ENCODE measurements at regions not wholly inside any gene's neighbourhood (a gene's known extent, or its start where the extent isn't known, plus 50 kb on each side); places are given as distances from the start of the nearest gene placed in this dataset.

GRCh38 chr9:119810645-119811429, 441.6 kb upstream of the BRINP1 start:
- no peak for DNase-seq

DNA sequence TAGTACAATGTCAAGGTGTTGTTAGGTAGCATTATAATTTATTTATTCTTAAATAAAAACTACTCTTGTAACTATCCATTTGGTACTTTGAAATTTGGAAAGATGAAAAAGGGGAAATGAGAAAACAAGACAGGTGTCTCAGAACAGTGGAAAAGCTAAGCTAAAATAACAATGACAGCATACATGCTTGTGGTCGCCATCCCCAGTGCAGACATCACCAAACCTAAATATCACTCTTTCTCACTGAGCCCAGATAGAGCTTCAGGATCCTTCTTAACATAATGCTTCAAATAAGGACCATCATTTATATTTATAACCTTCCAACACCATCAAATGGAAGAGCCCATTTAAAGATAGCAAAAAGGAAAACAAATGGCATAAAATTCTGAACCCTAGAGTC, 434.4 kb upstream of the BRINP1 start:
- no peak for DNase-seq

- no peak for DNase-seq
Observed at GRCh38 chr9:119802621-119803020, 433.4 kb upstream of the BRINP1 start.

DNA sequence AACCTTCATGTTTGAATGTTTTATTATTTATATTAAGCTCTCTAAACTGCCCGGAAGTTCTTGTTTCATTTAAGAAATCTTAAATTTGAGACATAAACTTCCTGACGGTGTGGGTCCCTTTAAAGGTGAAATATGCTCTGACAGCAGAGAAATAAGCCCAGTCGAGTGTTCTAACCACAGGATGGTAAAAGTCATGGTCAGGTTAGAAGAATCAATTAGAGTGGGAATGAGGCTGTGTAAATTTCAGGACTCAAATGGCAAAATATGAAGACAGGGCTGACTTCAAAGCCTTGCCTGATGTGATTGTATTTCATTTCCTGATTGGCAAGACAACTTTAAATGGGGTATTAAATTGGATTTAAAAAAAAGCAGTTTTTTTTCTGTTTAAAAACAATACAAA, 432.9 kb upstream of the BRINP1 start:
- DNase-seq = no peak

DNA sequence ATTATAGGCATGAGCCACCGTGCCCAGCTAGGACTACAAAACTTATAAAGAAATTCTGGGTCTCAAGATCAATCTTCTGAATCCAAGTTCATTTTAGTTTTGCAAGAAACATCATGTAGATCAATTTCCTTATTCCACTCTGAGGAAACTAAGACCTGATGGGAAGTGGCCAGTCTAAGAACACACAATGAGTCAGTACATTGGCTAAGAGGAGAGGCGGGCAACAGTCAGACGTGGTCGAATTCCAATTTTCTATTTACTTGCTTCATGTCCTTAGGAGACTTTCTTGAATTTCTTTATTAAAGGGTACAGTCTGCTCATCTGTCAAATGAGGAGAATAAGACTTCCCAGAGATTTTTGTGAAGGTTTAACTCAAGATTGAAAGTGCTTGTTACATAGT, 432.1 kb upstream of the BRINP1 start:
- DNase-seq = no peak

DNA sequence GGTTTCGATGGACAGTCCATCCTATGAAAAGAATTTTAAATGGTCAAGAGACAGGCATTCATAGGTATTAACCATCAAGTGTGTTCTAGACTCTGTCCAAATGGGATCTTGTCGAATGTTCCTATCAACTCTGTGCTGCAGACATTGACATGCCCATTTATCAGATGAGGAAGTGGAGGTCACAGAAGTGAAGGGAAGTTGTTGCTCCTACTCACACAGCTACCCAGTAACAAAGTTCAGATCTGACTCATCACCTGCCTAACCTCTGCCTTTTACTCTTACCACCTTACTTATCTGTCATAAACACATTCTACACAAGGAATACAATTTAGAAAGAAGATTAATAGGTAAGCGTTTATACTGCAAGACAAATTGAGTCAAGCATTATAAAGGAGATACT, 426.2 kb upstream of the BRINP1 start:
- no peak for DNase-seq

DNA sequence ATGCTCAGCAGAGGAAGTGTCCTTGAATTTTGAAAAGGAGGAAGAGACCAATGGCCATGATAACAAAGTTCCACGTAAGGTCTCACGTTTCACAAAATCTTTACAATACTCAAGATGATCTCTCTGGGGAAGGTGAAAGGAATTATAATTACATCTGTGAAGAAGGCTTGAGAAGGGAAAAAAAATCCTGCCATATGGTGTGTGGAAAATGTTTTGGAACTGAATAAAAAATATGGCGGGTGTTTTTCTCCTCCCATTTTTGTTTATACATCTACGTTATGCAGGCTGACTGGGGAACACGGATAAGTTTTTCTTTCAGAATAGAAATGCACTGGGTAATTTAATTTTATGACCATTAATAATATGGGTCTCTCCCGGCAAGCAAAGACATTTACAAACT, 425.6 kb upstream of the BRINP1 start:
- no peak for DNase-seq

DNA sequence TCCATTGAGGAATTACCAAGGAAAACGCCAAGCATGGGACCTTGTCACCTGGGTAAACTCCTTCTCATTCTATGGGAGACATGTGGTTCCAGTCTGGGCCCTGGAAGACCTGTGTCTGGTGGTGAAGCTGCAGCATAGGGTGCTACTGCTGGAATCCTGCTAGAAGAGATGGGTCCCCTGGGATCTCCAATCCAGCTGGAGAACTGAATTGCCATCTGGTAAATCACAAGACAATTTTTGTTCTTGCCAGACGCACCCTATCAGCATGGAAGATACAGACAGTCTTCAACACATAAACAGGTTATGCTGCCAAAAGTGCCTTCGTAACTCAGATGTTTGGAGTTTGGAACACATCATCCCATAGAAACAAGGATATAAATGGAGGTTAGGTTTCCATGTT, 424.0 kb upstream of the BRINP1 start:
- DNase-seq = no peak

GRCh38 chr9:119792242-119792641, 423.0 kb upstream of the BRINP1 start:
- DNase-seq = no peak

DNA sequence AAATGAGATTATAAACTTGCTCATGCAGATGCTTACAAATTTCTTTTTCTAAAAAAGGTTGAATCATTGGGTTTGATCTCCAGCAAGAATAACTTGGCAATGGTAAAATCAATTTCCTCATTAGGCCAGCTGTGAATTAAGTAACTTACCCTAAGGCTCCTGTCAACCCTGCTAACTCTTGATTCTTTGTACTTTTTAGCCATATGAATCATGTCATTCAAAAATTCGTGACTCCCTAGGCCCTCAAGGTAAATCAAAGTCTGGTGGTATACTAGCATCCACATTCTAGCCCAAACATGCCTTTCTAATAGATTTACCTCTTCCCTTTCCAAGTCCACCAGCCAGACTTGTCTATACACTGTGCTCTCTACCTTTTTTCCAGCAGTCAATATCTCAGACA, 420.8 kb upstream of the BRINP1 start:
- DNase-seq = no peak

GRCh38 chr9:119788921-119789320, 419.7 kb upstream of the BRINP1 start:
- no peak for DNase-seq

DNA sequence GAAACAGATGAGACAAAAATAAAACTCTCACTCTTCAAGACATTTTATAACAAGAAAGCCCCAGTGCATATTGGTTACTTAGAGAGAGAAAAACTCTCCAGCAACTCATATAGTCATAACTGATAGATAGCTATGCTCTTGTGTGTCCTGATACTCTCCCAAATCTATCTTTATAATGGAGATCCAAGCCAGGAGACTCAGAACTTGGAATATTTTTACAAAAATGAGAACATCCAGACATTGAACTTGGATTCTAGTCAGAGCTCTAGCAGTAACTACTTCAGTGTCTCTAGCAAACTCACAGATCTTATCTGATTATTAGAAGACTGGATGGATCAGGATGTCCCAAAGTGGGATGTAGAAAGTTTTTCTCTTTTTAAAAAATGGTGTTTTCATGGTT, 412.7 kb upstream of the BRINP1 start:
- DNase-seq = no peak

- DNase-seq = no peak
Observed at GRCh38 chr9:119775410-119775809, 406.2 kb upstream of the BRINP1 start.

GRCh38 chr9:119773823-119774222, 404.6 kb upstream of the BRINP1 start:
- no peak for DNase-seq

DNA sequence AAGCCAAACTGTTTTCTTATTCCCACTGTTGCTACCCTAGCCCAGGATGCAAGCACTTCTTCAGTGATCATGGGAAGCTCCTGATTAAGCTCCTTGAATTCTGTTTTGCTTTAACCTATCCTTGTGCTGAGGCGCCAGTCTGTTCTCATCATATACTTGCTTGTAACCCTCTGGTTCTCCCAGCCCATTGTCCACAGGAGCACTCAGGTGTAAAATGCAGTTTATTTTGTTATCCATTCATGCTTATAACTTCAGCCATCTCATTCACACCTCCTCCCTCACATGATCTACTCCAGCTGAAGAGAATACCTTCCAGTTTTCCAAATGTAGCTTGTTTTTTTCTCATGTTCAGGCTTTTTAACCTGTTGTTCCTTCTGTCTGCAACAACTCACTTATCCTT, 402.1 kb upstream of the BRINP1 start:
- no peak for DNase-seq

GRCh38 chr9:119768266-119768665, 399.0 kb upstream of the BRINP1 start:
- no peak for DNase-seq

- no peak for DNase-seq
Observed at GRCh38 chr9:119765632-119766175, 396.5 kb upstream of the BRINP1 start.

DNA sequence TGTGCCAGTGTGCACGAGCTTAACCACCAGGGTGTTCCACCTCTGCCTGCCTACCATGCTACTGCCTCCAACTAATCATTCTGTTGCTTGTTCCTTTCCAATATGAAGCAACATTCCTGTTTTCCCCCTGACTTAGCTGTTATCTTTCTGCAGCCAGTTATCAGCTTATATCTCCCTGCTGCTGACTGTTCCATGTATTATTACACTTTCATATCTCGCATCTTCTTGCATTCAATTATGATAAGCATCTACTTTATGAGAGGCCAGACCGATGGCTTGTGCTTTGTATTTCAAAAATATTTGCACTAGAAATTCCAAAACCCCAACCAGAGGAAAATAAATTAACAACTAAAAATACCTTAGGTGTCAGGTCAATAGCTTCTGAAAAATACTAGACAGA, 394.0 kb upstream of the BRINP1 start:
- no peak for DNase-seq

DNA sequence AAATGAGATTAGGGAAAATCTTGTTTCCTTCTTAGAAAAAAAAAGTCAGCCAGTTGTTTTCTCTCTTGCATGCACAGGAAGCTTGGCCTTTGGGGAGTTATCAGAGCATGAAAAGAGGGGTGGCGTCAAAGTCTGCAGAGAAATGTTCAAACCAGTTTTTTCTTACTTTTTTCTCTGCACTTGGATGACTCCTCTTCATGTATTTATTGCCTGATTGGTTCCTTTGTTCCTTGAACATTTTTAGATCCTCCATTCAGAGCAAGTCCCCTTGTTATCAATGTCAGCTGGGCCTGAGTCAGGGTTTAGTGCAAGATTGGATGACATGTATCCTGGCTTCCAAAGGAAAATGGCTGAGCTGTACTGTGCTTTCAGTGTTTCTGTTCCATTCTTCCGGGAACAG, 392.6 kb upstream of the BRINP1 start:
- no peak for DNase-seq

DNA sequence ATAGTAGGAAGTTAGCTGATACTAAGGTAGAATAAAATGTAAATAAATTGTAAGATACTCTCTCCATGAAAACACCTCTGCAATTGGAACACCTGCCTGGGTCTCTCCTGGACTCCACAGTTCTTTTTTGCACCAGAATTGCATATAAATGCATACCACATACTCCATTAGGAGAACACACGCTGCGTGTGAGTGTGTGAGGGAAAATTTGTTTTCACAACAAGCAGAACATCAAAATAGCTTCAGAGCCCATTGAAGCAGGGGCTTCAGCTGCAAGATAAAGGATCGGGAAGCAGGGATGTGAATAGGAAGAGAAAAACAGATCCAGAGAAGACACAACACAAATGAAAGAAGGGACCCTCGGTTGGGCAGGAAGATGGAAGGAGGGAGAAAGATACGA, 389.8 kb upstream of the BRINP1 start:
- no peak for DNase-seq

DNA sequence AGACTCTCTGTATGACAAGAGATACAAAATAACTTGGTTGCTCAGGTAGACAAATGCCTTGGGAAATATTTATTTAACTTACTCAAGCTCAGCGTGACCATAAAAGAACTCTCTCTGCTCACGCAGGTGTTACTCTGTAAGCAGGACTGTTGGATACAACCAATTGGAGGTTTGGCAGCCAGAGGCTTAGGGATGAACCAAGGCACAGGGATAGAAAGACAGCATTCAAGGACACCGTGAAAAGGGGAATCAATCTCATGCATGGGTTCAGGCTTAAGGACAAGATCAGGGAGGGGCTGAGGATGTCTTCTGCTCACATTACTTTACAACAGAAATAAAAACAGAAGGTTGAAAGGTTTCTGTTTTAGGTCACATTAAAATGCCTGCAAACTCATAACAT, 389.0 kb upstream of the BRINP1 start:
- no peak for DNase-seq

DNA sequence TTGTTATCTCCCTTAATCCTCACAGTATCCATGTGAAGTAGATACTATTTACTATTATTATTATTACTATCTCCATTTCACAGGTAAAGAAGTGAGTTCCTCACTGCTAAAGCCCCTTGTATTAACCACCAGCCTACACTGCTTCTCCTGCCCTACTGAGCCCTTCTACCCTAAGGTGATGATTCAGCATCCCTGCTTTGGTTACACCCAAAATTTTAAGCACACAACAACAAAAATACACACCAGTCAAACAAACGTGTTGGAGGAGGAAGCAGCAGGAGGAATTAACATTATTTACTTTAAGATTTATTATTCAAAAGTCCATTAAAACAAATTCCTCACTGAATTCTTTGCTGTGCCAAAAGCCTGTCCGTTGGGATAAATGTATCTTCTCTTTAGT, 370.2 kb upstream of the BRINP1 start:
- DNase-seq = no peak

- DNase-seq = peak; percentile 79
Observed at GRCh38 chr9:119736491-119737454, 367.5 kb upstream of the BRINP1 start.

DNA sequence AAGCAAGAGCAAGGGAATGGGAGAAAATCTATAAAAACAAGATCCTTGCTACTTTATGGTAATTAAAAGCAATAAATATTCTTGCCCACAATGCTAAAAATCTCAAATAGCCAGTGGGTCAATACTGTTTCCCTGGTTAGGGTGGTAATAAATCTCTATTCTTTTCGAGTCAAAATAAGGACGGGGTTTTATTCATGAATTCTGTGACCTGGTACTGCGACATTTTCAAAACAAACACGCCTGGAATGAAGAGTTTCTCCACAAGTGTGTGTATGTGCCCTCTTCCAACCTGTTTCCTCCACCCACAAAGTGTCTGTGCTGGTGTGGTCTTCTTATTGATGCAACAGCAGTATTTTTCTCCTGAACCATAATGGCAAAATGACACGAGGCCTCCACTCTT, 358.8 kb upstream of the BRINP1 start:
- DNase-seq = no peak
